Stimulated activated effector memory CD8-positive, alpha-beta T cell treated with anti-CD3 and anti-CD28 coated beads, Interleukin-12 subunit alpha, Interleukin-12 subunit beta, amount 100 ng/mL, for 72 hours (primary cell): ENCODE measurements at regions not wholly inside any gene's neighbourhood (a gene's known extent, or its start where the extent isn't known, plus 50 kb on each side); places are given as distances from the start of the nearest gene placed in this dataset.

Experiments
- ATAC-seq: fragments of 150-1000 bp; cut with Tn5 transposase; 2 replicates; pipeline ENCODE4 v1.10.0; 2021
- DNase-seq, 2 donors: peaks; one replicate each; pipeline ENCODE4 v3.0.0; 2021 to 2022; ENCODE audit warnings: low spot score in 2 of 2
- H3K27ac Mint-ChIP-seq: one replicate; pipeline ENCODE4 v1.8.0; 2022; ENCODE audit warnings: mild to moderate bottlenecking, mixed read lengths
- H3K36me3 Mint-ChIP-seq: one replicate; pipeline ENCODE4 v1.8.0; 2022; ENCODE audit warnings: mild to moderate bottlenecking, mixed read lengths
- H3K4me1 Mint-ChIP-seq: one replicate; pipeline ENCODE4 v1.8.0; 2022; ENCODE audit warnings: mixed read lengths
- H3K4me3 Mint-ChIP-seq: one replicate; pipeline ENCODE4 v1.8.0; 2022; ENCODE audit warnings: mild to moderate bottlenecking, mixed read lengths
- H3K9me3 Mint-ChIP-seq: one replicate; pipeline ENCODE4 v1.8.0; 2022; ENCODE audit warnings: mixed read lengths

DNA sequence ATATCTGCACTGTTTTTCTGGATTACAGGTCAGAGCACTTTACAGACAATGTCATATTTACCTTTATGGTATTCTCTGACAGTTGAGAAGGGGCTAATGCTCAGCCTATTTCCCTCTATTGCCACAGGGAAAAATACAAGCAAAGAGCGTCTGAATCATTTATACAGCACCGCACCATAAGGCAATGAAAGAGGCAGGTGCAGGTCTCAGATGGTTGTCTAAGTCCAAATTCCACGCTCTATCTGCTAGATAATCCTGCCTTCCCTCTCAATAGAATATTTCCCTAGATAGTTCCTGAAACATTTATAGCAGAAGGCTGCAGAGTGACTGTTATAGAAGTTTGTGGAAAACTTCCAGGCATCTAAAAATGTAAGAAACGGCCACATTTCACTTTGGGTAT is 446.1 kb upstream of the CDH6 start:
- Mint-ChIP-seq H3K4me3 (no peak overlapping the region), H3K36me3 (no peaks in the 10 kb centered on the region), H3K4me1 (no peaks in the 10 kb centered on the region), H3K9me3 (peaks cover 12% of the 10 kb centered on the region), H3K27ac (no peak overlapping the region)
- DNase-seq = no peak
- ATAC-seq = no peak

DNA sequence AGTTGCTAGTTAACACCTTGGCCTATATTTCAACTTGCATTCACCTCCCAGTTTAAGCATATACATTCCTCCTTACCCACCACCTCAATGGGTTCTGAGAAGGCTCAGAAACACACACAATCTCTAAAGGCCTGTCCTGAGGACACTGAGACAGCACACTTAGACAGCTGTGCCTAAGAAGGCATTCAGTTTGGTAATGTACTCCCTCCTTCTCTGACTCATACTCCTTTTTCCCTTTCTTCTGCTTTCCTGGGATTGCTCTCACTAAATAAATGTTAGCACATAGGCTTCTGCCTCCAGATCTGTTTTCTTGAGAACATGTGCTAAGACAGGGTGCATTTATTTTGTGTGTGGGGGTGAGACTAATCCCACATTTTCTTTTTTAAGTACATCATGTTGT is 456.8 kb upstream of the CDH6 start:
- ATAC-seq (no peak), DNase-seq (no peak)
- H3K4me1 Mint-ChIP-seq = no peaks in the 10 kb centered on the region
- H3K9me3 Mint-ChIP-seq = peaks cover 24% of the 10 kb centered on the region
- H3K27ac Mint-ChIP-seq = no peak overlapping the region
- H3K4me3 Mint-ChIP-seq = no peak overlapping the region
- no peaks in the 10 kb centered on the region for H3K36me3 Mint-ChIP-seq

DNA sequence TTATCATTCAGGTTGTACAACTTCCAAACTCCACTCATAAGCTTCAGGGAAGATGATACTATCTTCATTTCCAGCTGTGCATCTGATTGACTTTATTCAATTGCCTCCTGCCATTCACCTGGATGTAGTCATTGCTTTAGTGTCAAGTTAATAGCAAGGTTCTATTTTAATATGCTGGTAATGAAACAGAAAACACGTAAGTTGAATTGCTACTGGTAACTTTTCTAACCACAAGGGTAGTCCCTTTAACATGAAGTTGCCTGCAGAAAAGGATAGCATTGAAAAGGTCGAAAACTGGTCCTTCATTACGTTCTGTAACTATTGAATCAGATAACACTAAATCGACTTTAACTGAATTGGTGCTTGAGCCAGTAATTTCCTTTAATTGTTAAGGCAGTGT is 459.4 kb upstream of the CDH6 start:
- Mint-ChIP-seq H3K27ac (no peak overlapping the region), H3K4me1 (no peaks in the 10 kb centered on the region), H3K36me3 (no peaks in the 10 kb centered on the region), H3K4me3 (no peak overlapping the region), H3K9me3 (peaks cover 24% of the 10 kb centered on the region)
- no peak for DNase-seq
- ATAC-seq = no peak

DNA sequence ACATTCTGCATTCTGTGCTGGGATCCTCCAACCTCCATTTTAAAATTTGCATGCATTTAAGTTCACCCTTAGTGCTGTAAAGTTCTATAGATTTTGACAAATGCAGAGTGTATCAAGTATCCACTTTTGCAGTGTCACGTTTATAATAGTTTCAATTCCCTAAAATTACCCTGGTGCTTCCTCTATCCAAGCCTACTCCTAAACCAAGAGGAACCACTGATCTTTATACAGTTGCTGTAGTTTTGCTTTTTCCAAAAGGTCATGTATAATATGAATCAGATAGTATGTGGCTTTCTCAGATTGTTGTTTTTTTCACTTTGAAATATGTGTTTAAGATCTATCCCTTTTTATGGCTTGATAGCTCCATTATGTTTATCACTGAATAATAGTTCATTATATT is 468.4 kb upstream of the CDH6 start:
- peaks cover 9% of the 10 kb centered on the region for H3K9me3 Mint-ChIP-seq
- H3K4me3 Mint-ChIP-seq = no peak overlapping the region
- ATAC-seq (no peak), DNase-seq (no peak)
- H3K27ac Mint-ChIP-seq = no peak overlapping the region
- no peaks in the 10 kb centered on the region for H3K36me3 Mint-ChIP-seq
- no peaks in the 10 kb centered on the region for H3K4me1 Mint-ChIP-seq

DNA sequence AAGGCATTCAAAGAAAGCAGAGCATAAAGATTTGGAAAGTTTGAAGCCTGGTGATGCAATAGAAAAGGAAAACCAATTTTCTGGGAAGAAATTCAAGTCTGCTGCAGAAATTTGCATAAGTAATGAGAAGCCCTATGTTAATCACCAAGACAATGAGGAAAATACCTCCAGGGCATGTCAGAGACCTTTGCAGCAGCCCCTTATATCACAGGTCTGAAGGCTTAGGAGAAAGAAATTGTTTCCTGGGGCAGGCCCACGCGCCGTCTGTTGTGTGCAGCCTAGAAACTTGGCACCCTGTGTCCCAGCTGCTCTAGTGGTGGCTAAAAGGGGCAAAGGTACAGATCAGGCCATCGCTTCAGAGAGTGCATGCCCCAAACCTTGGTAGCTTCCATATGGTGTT is 495.3 kb upstream of the CDH6 start:
- Mint-ChIP-seq H3K36me3 (no peaks in the 10 kb centered on the region), H3K4me3 (no peak overlapping the region)

DNA sequence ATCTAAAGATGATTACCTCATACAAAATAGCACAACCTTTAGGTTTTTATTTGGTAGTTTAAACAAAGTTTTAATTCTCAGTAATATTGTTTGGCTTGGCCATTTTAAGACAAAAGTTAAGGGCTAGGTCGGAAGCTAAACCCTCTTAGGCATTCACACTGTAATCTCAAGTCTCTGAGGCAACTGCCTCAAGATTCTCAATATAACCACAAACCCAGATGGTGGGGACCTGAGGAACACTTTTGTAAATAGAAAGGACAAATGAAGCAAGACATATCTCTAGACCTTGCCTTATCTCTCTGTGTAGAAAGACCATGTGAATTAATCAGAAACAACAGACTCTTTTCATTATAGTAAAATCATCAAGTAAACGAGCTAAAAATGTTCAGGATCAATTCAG is 500.2 kb upstream of the CDH6 start:
- H3K4me3 Mint-ChIP-seq = no peak overlapping the region
- no peak for ATAC-seq

More for the DNA sequence above, 495.3 kb upstream of the CDH6 start:
- DNase-seq (no peak), ATAC-seq (no peak)
- Mint-ChIP-seq H3K9me3 (peaks cover 17% of the 10 kb centered on the region), H3K27ac (no peak overlapping the region), H3K4me1 (no peaks in the 10 kb centered on the region)

DNA sequence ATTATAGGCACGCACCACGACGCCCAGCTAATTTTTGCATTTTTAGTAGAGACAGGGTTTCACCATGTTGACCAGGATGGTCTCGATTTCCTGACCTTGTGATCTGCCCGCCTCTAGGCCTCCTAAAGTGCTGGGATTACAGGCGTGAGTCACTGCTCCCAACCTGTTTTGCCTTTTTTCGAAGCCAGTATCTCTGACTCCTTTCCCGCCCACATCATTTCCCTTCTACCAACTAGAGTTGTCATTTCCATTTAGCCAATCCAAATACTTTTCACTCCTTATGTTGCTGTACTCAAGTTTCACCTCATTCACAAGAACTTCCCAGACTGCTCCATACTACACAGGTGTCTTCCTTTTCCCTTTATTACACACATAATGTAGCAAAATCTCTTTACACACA is 502.6 kb upstream of the CDH6 start:
- ATAC-seq (no peak), DNase-seq (no peak)
- no peaks in the 10 kb centered on the region for H3K36me3 Mint-ChIP-seq
- no peaks in the 10 kb centered on the region for H3K4me1 Mint-ChIP-seq
- no peak overlapping the region for H3K4me3 Mint-ChIP-seq
- peaks cover 15% of the 10 kb centered on the region for H3K9me3 Mint-ChIP-seq
- no peak overlapping the region for H3K27ac Mint-ChIP-seq

More for the DNA sequence above, 500.2 kb upstream of the CDH6 start:
- no peak overlapping the region for H3K27ac Mint-ChIP-seq
- H3K36me3 Mint-ChIP-seq = no peaks in the 10 kb centered on the region
- DNase-seq = no peak
- H3K4me1 Mint-ChIP-seq = no peaks in the 10 kb centered on the region
- peaks cover 22% of the 10 kb centered on the region for H3K9me3 Mint-ChIP-seq

DNA sequence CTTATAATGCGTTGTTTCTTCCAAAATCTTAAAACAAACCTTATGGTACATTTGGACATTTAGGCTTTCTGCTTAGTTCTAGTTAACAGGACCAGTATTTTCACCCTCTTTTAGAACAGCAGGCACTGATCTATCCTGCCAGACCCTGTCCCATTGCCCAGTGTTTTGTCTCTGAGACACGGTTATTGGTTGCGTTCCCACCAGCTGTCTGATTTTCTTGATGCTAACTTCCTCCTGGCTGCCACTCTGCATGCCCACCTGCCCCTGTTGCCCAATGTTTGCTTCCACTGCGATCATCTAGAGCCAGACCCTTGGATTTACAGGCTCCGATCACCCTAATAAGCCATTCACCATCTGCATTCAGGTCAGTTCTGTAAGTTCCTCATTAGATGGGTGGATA is 506.0 kb upstream of the CDH6 start:
- H3K27ac Mint-ChIP-seq = no peak overlapping the region
- no peaks in the 10 kb centered on the region for H3K4me1 Mint-ChIP-seq
- DNase-seq (no peak), ATAC-seq (no peak)
- no peaks in the 10 kb centered on the region for H3K36me3 Mint-ChIP-seq
- H3K9me3 Mint-ChIP-seq = peaks cover 21% of the 10 kb centered on the region
- no peak overlapping the region for H3K4me3 Mint-ChIP-seq

DNA sequence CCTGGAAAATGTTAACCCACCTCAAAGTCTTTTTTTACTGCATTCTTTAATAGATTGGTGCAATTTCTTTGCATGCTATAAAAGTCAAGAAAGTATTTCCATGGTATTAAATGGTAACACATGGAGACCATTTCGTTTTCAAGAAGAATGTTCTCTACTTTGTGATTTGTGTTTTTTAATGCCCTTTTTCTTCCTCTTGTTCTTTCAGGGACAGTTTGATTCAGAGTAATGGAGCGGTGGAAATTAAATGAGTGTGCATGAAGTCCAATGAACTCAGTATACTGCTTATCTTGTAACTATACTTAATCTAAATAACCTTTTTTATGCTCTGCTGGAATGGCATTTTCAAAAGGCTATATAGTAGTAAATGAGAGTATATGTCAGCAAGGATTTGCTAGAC is 507.0 kb upstream of the CDH6 start:
- DNase-seq (no peak), ATAC-seq (no peak)
- Mint-ChIP-seq H3K27ac (no peak overlapping the region), H3K9me3 (peaks cover 25% of the 10 kb centered on the region), H3K4me3 (no peak overlapping the region), H3K4me1 (no peaks in the 10 kb centered on the region), H3K36me3 (no peaks in the 10 kb centered on the region)

DNA sequence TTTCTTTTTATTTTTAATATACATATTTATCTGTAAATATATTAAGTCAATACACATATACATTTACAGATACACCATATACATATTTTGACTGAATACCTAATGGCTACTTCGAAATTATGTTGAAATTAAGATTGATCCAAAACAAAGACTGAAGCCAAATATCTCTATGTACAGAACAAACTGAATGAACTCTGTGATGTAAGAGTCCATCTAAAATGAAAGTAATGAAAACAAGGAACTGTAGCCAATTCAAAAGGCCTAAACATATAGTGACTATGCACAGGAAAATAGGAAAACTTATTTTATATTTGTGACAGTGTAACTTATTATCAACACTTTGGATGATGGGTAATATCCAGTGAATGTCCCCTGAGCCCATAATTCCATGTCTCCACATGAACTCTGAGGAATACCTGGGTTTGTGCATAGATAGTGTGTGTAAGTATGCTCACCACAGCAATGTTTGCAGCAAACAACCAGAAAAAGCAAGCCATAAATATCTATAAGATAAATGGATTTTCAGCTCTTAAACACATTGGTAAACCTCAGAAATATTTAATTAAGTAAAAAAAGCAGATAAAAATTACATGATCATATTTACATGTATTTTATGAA is 517.2 kb upstream of the CDH6 start:
- Mint-ChIP-seq H3K4me1 (no peaks in the 10 kb centered on the region), H3K4me3 (no peak overlapping the region), H3K27ac (no peak overlapping the region), H3K9me3 (peaks cover 17% of the 10 kb centered on the region), H3K36me3 (no peaks in the 10 kb centered on the region)
- ATAC-seq = no peak
- DNase-seq = no peak

DNA sequence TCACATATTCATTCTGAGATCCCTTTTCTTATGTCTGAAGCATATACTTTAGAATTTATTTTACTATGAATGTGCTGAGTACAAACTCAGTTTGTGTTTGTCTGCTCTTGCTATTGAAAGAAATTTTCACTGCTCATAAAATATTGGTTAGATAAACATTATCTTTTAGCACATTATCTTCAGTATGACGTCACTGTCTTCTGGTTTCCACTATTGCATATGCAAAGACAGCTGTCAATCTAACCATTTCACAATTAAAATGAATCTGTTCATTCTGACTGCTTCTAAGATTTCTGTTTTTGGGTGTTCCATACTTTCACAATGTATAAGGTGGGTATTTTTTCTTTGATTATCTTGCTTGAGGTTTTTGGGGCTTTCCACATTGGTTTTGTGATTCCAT is 526.2 kb upstream of the CDH6 start:
- peaks cover 23% of the 10 kb centered on the region for H3K9me3 Mint-ChIP-seq
- H3K4me3 Mint-ChIP-seq = no peak overlapping the region
- H3K4me1 Mint-ChIP-seq = no peaks in the 10 kb centered on the region
- no peaks in the 10 kb centered on the region for H3K36me3 Mint-ChIP-seq
- H3K27ac Mint-ChIP-seq = no peak overlapping the region
- no peak for ATAC-seq
- DNase-seq = no peak

DNA sequence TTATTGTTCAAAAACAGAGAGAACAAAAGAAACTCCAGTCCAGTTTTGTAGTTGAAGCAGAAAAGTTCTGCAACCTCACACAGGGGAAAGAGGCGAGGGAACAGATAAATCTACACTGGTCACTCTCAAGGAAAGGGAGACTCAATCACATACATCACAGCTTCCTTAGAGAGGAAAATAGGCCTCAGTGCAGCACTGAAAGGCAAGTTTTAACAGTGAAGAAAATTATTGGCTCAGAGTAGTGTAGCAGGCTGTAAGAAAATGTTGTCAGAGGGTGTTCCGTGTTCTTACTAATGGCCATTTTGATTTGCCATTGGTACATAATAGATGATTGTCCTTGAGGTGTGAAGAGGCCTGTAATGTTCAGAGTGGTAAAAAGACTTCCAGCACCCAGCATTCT is 530.0 kb upstream of the CDH6 start:
- ATAC-seq (no peak), DNase-seq (no peak)
- Mint-ChIP-seq H3K27ac (no peak overlapping the region), H3K4me1 (no peaks in the 10 kb centered on the region), H3K4me3 (no peak overlapping the region), H3K9me3 (peaks cover 18% of the 10 kb centered on the region), H3K36me3 (no peaks in the 10 kb centered on the region)

DNA sequence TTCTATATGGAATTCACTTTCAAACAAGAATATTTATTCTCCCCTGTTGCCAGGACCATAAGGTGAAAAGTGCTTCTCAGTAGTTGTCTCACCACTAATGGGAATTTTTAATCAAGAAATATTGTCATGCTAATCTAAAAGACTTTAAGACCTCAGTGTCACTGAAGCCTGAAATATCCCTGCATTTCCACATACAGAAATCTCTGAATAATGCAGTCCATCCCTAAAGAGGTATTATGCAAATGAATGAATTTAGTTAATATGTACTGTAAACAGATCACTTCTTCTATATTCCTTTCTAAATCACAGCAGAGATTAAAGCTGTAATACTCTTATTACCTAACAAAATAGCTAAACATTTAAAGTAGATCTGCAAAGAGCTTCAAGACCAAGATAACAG is 531.1 kb upstream of the CDH6 start:
- Mint-ChIP-seq H3K27ac (no peak overlapping the region), H3K4me3 (no peak overlapping the region), H3K36me3 (no peaks in the 10 kb centered on the region), H3K9me3 (peaks cover 17% of the 10 kb centered on the region), H3K4me1 (no peaks in the 10 kb centered on the region)
- ATAC-seq = no peak
- no peak for DNase-seq

DNA sequence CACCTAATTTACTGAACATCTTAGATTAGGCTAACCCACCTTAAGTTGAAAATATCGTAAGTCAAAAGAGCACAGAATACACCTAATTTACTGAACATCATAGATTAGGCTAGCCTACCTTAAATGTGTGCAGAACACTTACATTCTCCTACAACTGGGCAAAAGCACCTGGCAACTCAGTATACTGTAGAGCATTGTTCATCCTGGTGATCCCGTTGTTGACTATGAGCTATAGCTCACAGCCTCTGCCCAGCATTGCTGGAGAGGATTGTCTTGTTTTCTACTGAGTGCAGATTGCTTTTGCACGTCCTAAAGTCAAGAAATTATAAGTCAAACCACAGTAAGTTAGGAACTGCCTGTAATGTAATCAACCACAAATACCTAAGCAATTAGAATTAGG is 531.8 kb upstream of the CDH6 start:
- peaks cover 19% of the 10 kb centered on the region for H3K9me3 Mint-ChIP-seq
- H3K36me3 Mint-ChIP-seq = no peaks in the 10 kb centered on the region
- no peaks in the 10 kb centered on the region for H3K4me1 Mint-ChIP-seq
- ATAC-seq (no peak), DNase-seq (no peak)
- H3K4me3 Mint-ChIP-seq = no peak overlapping the region
- no peak overlapping the region for H3K27ac Mint-ChIP-seq

DNA sequence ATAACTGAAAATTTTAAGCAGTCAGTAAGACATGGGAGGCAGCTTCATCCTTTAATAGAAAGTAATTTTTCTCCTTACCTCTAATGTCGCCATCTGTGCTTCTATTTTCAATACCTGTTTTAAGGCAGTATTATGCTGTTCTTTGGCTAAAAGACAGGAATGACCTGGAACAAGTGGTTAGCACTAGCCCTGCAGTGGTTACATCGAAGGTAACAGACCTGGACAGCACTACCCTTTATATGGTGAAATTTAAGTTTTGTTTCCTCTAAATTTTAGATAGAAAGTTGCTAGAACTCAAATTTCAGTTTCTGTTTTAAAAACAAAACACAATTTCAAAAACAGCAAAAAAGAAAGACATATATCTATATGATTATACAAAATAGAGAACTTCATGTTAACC is 534.1 kb upstream of the CDH6 start:
- ATAC-seq = no peak
- Mint-ChIP-seq H3K27ac (no peak overlapping the region), H3K4me1 (no peaks in the 10 kb centered on the region), H3K36me3 (no peaks in the 10 kb centered on the region), H3K9me3 (peaks cover 15% of the 10 kb centered on the region), H3K4me3 (no peak overlapping the region)
- DNase-seq = no peak

DNA sequence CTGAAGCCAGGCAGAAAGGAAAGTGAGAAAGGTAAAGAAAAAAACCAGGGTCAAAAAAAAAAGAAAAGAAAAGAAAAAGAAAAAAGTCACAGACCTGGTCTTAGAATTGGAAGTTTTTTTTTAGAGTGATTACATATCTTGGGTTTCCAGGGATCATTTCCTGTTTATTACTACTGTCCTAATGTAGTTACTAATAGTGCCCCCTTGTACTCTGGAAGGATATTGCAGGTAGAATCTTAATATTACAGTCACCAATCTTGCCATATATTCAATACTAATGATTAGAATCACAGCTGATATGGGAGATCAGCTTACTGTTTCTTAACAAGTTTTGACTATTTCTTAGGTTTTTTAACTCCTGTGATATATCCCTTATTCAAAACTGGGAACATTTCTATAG is 543.2 kb upstream of the CDH6 start:
- H3K9me3 Mint-ChIP-seq = peaks cover 17% of the 10 kb centered on the region
- H3K4me3 Mint-ChIP-seq = no peak overlapping the region
- no peak for DNase-seq
- no peak overlapping the region for H3K27ac Mint-ChIP-seq
- no peaks in the 10 kb centered on the region for H3K36me3 Mint-ChIP-seq
- ATAC-seq = no peak
- H3K4me1 Mint-ChIP-seq = no peaks in the 10 kb centered on the region

DNA sequence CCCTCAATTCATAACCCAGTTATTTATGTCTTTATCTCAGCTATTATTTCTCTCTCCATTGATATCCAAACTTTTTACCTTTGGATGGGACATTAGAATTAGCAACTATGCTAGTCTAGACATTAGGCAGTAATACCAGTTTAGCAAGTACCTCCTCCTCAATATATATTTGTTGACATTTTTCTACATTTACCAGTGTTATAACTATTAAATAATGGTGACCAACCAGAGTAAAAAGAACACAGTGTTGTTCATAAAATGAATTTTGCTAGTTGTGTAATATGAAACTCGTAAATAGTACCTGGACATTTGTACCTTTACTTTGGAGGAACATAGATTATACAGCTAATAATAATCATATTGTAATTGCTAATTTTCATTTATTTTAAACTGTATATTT is 554.6 kb upstream of the CDH6 start:
- H3K36me3 Mint-ChIP-seq = no peaks in the 10 kb centered on the region
- DNase-seq (no peak), ATAC-seq (no peak)
- H3K9me3 Mint-ChIP-seq = peaks cover 38% of the 10 kb centered on the region
- no peak overlapping the region for H3K27ac Mint-ChIP-seq
- no peaks in the 10 kb centered on the region for H3K4me1 Mint-ChIP-seq
- no peak overlapping the region for H3K4me3 Mint-ChIP-seq
